NCI-H2029 (cell line): ENCODE measurements at regions not wholly inside any gene's neighbourhood (a gene's known extent, or its start where the extent isn't known, plus 50 kb on each side); places are given as distances from the start of the nearest gene placed in this dataset.

Experiments
- DNase-seq: peaks from one replicate; lab custom pipeline; 2025; lab: John Stamatoyannopoulos, UW

DNA sequence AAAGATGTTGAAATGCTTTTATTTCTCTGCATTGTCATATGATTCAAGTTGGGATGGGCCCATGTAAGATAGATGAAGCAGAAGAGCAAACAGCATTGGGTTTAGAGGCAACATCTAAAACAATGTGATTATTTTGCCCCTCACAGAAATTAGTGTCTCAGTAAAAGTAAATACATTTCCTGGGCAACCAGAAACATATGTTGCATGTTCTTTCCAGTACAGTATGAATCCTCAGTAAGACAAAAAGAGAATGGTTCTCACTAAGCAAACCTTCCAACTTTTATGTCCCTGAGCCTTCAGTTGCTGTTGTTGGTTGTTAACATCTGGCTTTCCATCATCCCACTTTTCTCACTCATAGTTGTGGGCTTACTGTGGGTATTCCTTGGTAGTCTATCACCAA is 222.5 kb upstream of the PRPS1L1 start:
- DNase-seq = no peak

DNA sequence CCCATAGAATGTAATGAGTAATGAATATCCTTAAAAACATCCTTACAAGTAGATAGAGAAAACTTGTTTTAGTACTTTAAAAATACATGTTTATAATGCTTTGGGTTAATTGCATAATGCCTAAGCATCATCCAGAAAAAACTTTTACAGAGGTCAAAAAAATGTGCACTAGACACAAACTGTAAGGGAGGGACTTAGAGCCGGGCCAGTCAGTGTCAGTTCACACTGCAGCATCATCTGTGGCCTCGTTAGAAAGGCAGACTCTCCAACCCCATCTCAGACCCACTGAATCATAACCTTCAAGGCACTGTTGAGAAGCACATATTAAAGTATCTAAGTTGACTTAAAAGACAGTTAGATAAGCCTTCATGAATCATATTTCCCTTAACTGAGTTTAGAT is 230.1 kb upstream of the PRPS1L1 start:
- no peak for DNase-seq

DNA sequence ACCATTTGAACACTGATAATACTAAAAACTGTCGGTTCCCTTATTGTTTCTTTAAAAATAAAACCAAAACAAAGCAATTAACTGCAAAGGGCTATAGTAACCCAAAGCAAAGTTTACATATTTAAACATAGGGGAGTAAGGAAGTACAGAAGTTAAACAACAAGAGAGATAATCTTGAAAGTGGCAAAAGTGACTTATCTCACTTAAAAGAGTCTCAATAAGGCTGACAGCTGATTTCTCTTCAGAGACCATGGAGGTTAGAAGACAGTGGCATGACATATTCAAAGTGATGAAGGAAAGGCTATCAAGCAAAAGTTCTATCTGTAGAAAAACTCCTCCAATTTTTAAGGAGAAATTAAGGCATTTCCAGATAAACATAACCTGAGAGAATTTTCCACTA is 233.5 kb upstream of the HDAC9 start:
- DNase-seq = no peak

DNA sequence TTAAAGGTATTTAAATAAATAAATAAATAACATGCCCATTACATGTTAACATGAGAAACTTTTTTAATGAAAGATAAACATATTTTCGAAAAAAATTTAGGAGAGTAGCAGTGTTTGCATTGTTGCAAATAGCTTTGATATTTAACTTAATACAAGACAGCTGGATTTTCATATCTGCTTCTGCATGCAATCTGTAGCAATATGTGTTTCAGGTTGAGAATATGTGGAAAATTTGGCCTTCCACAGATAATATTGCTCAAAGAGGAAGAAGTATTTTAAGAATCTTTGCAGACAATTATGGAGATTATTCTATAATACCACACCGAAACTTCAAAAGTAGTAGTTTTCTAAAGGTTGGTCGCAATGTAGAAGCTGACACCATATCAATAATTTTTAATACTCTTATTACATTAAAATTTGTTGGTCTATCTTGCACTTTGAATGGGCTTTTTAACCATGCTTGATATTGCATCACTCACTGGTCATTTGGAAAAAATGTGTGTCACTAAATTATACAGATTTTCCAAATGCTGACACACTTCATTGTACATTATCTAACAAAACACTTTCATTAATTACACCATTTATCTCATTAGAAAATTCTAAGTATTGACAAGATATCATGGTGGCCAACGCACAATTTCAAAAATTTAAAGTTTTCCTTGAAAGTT is 229.8 kb upstream of the HDAC9 start:
- no peak for DNase-seq

DNA sequence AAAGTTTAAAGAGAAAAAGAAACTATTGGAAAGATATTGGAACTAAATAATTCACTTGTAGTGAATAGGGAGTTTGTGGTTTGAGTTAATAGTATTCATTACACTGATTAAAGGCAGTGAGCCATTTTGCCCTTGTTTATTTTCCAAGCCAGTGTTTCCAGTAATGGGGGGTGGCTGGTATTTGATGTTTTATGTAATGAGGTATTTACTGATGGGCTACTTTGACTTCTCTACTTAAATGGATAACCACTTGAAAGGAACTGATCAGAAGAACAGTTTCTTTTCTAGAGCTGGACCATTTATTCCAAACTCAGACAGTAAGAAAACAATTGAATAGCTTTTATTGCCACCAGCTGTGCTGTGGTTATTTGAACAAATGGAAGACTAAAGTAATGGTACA is 227.0 kb upstream of the HDAC9 start:
- no peak for DNase-seq

GRCh38 chr7:18276380-18276779 is 219.2 kb upstream of the HDAC9 start:
- DNase-seq = no peak

DNA sequence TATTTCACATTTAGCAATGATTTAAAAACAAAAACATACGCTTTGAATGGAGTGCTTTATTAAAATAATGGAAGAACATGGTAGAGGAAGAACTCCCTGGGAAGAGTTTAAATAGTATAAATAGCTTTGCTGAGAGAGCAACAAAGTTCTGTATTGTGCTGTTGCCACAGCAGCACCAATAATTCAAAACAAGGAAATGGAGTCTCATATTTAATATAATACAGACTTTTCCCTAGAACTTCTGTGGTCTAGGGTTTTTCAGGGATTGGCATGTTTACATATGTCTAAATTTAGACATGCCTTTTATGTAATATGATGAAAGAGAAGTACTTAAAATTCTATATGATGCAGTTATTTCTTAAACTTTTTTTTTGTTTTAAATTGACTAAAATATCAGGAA is 217.2 kb upstream of the HDAC9 start:
- no peak for DNase-seq

GRCh38 chr7:18283045-18283444 is 212.5 kb upstream of the HDAC9 start:
- DNase-seq = no peak

DNA sequence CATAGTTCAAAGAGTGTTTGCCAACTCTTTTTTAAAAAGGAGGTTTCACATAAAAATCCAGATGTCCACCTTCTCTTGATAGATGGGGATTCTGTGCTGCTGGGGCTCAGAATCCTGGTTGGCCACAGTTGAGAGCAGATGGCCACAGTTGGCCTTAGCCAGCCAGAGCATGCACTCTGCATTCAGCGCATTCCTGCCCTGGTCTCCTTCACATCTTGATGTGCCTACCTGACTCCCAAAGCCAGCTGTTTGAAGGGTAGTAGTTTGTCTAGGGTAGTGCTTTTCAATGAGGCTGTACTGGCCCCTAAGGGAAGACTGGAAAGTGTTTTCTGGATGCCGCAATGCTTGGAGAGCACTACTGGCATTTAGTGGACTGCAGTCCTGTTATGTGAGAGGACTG is 208.1 kb upstream of the HDAC9 start:
- DNase-seq = no peak

- DNase-seq = no peak
Measured at GRCh38 chr7:18288322-18289037, 207.1 kb upstream of the HDAC9 start.

DNA sequence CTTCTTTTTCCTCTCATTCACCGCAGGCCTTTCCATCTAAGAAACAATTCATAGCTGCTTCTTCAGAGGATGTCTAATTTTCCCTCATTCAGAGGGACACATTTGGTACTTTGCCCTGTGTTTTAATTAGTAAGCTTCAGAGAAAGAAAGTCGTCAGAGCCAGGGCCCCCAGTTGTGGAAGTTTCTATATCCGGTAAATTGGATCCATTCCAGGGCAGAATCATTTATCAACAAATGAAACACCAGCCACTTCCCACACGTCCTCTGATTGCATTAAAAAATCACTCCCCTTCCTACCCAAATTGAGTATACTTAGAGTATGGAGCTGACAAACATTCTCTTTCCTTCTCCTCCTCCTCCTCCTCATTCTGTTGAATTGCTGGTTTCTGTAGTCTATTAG is 205.8 kb upstream of the HDAC9 start:
- DNase-seq = no peak

- no peak for DNase-seq
Measured at GRCh38 chr7:18290223-18290622, 205.3 kb upstream of the HDAC9 start.

GRCh38 chr7:18290865-18291264 is 204.7 kb upstream of the HDAC9 start:
- no peak for DNase-seq

GRCh38 chr7:18292584-18292983 is 203.0 kb upstream of the HDAC9 start:
- no peak for DNase-seq

GRCh38 chr7:18293759-18294158 is 201.8 kb upstream of the HDAC9 start:
- DNase-seq = no peak

DNA sequence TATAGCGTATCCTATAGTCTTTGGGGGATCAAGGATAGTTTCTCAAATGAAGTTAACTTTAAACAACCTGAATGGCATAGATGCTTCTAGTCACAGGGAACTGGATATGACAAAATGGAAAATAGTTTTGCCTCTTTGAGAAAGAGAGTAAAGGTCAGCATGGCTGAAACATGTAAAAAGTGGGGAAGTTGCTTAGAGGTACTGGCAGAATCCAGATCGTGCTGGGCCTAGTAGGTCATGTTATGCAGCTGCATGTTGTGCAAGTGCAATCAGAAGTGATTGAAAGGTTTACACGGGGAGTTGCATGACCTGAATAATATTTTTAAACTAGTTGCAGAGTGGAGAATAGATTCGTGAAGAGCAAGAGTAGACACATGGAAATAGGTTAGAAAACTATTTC is 201.1 kb upstream of the HDAC9 start:
- no peak for DNase-seq

- DNase-seq = no peak
Measured at GRCh38 chr7:18295781-18296423, 199.6 kb upstream of the HDAC9 start.

- no peak for DNase-seq
Measured at GRCh38 chr7:18302097-18302496, 193.5 kb upstream of the HDAC9 start.

DNA sequence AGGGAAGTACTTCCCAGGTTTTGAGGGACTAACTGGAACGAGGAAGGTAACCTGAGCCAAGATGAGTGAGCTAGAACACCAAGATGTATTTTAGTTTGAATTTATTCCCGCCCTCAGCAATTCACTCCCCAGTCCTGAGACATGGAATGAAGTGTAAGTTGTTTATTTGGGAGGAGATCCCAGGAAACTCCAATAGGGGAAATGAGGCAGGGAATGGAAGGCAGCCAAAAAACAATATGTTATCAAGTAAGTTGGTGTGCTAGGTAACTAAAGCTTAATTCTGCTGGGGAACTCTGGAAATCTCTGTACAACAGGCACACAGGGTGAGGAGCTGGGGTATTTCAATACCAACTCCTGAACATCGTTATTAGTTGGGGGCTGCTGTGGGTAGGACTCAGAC is 189.7 kb upstream of the HDAC9 start:
- no peak for DNase-seq

DNA sequence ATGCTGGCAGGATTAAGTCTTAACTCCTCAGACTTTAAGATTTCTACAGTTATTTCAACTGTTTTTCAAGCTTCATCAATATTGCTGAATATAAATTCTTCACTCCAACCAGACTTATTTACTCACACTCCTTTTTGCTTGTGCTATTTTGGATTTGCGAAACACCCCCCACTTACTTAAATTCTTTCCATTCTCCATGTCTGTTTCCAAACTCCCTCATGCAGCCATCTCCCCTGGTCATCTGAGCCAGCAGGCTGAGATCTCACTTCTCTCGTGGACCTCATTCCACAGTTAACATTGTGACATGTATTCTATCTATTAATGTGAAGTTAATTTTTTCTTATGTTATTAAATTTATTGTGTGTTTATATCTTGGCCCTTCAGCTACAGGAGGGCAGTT is 188.9 kb upstream of the HDAC9 start:
- no peak for DNase-seq

DNA sequence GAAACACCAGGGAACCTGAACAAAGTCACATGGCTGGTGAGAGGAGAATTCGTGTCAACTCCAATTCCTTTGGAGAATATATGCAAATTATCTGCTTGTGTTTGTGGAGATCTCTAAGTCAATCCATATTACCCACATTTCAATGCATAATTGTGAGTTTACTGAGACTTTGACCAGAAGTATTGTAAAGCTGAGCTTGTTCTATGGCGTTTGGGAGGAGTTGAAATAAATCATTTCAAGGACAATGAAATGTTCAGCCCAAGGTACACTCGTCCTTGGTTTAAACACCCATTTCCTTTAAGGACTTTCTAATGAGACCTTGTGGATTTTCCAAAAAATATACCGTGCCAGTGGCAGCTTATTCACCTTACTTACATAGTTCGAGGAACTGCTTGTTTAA is 186.6 kb upstream of the HDAC9 start:
- no peak for DNase-seq

DNA sequence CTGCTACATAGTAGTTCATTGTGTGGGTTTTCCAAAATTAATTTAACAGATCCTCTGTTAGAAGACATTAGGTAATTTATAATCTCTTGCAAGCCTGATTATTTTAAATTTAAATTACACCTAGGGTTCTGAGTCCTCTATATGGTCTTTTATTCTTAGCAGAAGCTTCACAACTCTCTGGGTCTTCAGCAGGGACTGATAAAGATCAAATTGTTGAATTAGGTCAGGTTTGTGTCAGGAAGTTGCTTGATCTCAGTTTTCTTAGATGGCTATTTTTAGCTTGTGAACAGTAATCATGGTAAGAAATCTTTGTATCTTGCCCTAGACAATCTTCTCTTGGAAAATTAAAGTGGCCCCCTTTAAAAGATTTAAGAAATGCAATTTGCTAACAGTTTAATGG is 183.1 kb upstream of the HDAC9 start:
- DNase-seq = no peak

- no peak for DNase-seq
Measured at GRCh38 chr7:18313965-18314364, 181.6 kb upstream of the HDAC9 start.

DNA sequence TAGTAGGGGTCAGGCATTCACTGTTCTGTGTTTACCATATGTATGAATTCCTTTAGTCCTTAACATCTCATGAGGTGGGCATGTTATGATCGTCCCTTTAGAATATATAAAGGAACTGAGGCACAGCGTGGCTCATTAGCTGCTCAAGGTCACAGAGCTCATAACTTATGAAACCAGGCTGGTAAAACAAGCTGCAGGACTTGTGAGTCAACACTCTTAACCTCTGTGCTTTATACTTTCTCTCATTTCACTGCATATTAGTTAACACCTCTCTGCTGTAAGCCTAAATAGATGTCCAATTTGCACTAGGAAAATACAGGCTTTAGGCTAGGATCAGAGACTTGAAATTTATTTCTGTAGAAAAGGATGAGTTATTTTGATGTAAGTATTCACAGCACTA is 180.3 kb upstream of the HDAC9 start:
- DNase-seq = no peak
